Neural cell (in vitro differentiated cells): ENCODE measurements at regions not wholly inside any gene's neighbourhood (a gene's known extent, or its start where the extent isn't known, plus 50 kb on each side); places are given as distances from the start of the nearest gene placed in this dataset.

Source experiments
- CTCF ChIP-seq: fragments of 450-650 bp; IDR thresholded peaks from 2 replicates; pipeline ENCODE4 v1.5.1; 2014; ENCODE audit warnings: antibody characterized with exemption, mild to moderate bottlenecking, moderate library complexity; ENCODE audit not compliant: poor library complexity, severe bottlenecking
- EP300 ChIP-seq: fragments of 450-650 bp; conservative IDR thresholded peaks from 2 replicates; pipeline ENCODE4 v1.6.1; 2014; ENCODE audit warnings: antibody characterized with exemption, mild to moderate bottlenecking, moderate library complexity; ENCODE audit not compliant: poor library complexity, severe bottlenecking
- EZH2 ChIP-seq: fragments of 200-600, 300-800 bp; shearing (Covaris generic), sonication (generic); IDR thresholded peaks from 2 replicates; pipeline ENCODE4 v1.6.1; 2014; ENCODE audit warnings: antibody characterized with exemption, low read length, borderline replicate concordance, mild to moderate bottlenecking; ENCODE audit not compliant: insufficient read depth, poor library complexity, severe bottlenecking
- MXI1 ChIP-seq: fragments of 450-650 bp; conservative IDR thresholded peaks from 2 replicates; pipeline ENCODE4 v1.6.1; 2014; ENCODE audit warnings: antibody characterized with exemption, mild to moderate bottlenecking; ENCODE audit not compliant: poor library complexity, severe bottlenecking
- POLR2AphosphoS5 ChIP-seq: IDR thresholded peaks from 2 replicates; pipeline ENCODE4 v1.6.1; 2012
- RAD21 ChIP-seq: fragments of 450-650 bp; conservative IDR thresholded peaks from 2 replicates; pipeline ENCODE4 v1.6.1; 2014; ENCODE audit warnings: antibody characterized with exemption, mild to moderate bottlenecking, moderate library complexity
- REST ChIP-seq: IDR thresholded peaks from 2 replicates; pipeline ENCODE4 v1.6.1; 2012; ENCODE audit warnings: borderline replicate concordance

- no peak for TF ChIP-seq CTCF
- no peak for TF ChIP-seq POLR2AphosphoS5
- no peak for TF ChIP-seq EZH2
- no peak for TF ChIP-seq REST
- no peak for TF ChIP-seq RAD21
- TF ChIP-seq MXI1 = no peak
- no peak for TF ChIP-seq EP300
Observed at GRCh38 chr5:82355053-82355452, 76.9 kb upstream of the RPS23 start.
